Lower leg skin (tissue), 4 donors: ENCODE measurements at regions not wholly inside any gene's neighbourhood (a gene's known extent, or its start where the extent isn't known, plus 50 kb on each side); places are given as distances from the start of the nearest gene placed in this dataset.

Experiments
- DNase-seq, 2 donors: peaks; one replicate each; pipeline ENCODE4 v3.0.0-alpha.2; 2019; ENCODE audit warnings: low spot score in 2 of 2
- H3K4me3 ChIP-seq: fragments of 200-600 bp; sonication (generic); 2 replicates; pipeline ENCODE4 v1.5.1; 2017; ENCODE audit warnings: mild to moderate bottlenecking, low read depth; ENCODE audit not compliant: poor library complexity, severe bottlenecking
- CTCF ChIP-seq, 3 donors: fragments of 450-650 bp; IDR thresholded peaks; one replicate each; pipeline ENCODE4 v1.5.1; 2016; ENCODE audit warnings: antibody characterized with exemption in 3 of 3, mild to moderate bottlenecking in 3 of 3, moderate library complexity in 2 of 3
- POLR2A ChIP-seq, 2 donors: fragments of 450-650 bp; IDR thresholded peaks; one replicate each; pipeline ENCODE4 v1.6.1; 2016 to 2017; ENCODE audit warnings: antibody characterized with exemption in 2 of 2, mild to moderate bottlenecking in 1 of 2, moderate library complexity in 1 of 2
- WGBS, 2 donors: methylation state at CpG; one replicate each; pipeline ENCODE4 v1.1.5; 2018; 5-methylcytosine and 5-hydroxymethylcytosine counted together
- intact Hi-C: fragments of 100-400 bp; cut with DNase I; formaldehyde crosslinking; loops from one replicate; pipeline ENCODE4 v1.15.0; 2023; ENCODE audit warnings: low total_unique reads

- TF ChIP-seq CTCF (IDR thresholded peaks at IDR 0.05) (no peak), POLR2A (IDR thresholded peaks at IDR 0.05) (no peak)
- intact Hi-C loops: no loop called here
- no peak overlapping the region for H3K4me3 ChIP-seq
- 29 to 31% methylated on average over 9 of the region's 9 CpGs for WGBS, 2 donors
- DNase-seq: no peak
Measured at GRCh38 chr1:99533909-99534637, 111.8 kb upstream of the PALMD start.

GRCh38 chr1:99534638-99534930 lies 111.3 kb upstream of the PALMD start:
- WGBS, 2 donors: 12 to 24% methylated on average over 1 of the region's 1 CpG
- TF ChIP-seq CTCF (IDR thresholded peaks at IDR 0.05): no peak
- TF ChIP-seq POLR2A (IDR thresholded peaks at IDR 0.05): no peak
- no peak for DNase-seq
- intact Hi-C loops: no loop called here
- no peak overlapping the region for H3K4me3 ChIP-seq

GRCh38 chr1:99535470-99536164 lies 110.3 kb upstream of the PALMD start:
- 85 to 88% methylated on average over 7 of the region's 7 CpGs for WGBS, 2 donors
- TF ChIP-seq POLR2A (IDR thresholded peaks at IDR 0.05): no peak
- TF ChIP-seq CTCF (IDR thresholded peaks at IDR 0.05): no peak
- intact Hi-C loops: no loop called here

GRCh38 chr1:99537886-99538617 lies 107.9 kb upstream of the PALMD start:
- H3K4me3 ChIP-seq: no peak overlapping the region
- TF ChIP-seq POLR2A (IDR thresholded peaks at IDR 0.05) (no peak), CTCF (IDR thresholded peaks at IDR 0.05) (no peak)
- intact Hi-C loops: no loop called here
- WGBS, 2 donors: 66 to 77% methylated on average over 5 of the region's 5 CpGs
- no peak for DNase-seq

More at GRCh38 chr1:99535470-99536164, 110.3 kb upstream of the PALMD start:
- H3K4me3 ChIP-seq: no peak overlapping the region
- DNase-seq: no peak

GRCh38 chr1:99538618-99538956 lies 107.3 kb upstream of the PALMD start:
- intact Hi-C loops: no loop called here
- DNase-seq: no peak
- H3K4me3 ChIP-seq: no peak overlapping the region
- WGBS, 2 donors: 58 to 65% methylated on average over 2 of the region's 2 CpGs
- TF ChIP-seq POLR2A (IDR thresholded peaks at IDR 0.05) (no peak), CTCF (IDR thresholded peaks at IDR 0.05) (no peak)
